ENCODE measurements at regions not wholly inside any gene's neighbourhood (a gene's known extent, or its start where the extent isn't known, plus 50 kb on each side); places are given as distances from the start of the nearest gene placed in this dataset.

DNA sequence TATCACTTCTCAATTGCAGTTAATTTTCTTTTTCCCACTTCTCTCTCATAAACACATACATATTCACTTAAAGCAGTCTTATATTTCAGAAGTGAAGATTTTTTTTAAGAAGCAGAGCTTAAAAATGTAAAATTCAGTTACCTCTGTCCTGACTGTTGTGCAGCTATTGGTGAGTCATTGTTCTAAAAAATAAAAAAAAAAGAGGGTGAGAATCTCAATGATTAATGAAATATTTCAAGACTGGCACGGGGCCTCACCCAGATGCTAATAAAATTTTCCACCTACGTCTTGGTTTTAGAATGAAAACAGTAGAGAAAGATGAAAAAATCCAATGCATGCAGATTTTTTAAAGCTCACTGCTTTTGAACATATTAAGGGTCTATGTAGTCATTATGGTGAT is 67.7 kb downstream of the RDH14 start:
- FAIRE-seq (no peak), DNase-seq (ENCODE audit: low read depth in 1 of 2, low spot score in 2 of 2) (no peak)
- Histone ChIP-seq H2AFZ (ENCODE audit: low read length) (no peak overlapping the region), H3K27me3 (replicated peaks in 1 of 4; ENCODE audit: control insufficient read depth in 3 of 4, extremely low read depth in 1 of 4, insufficient read depth in 3 of 4, low read length in 3 of 4) (no peaks in the 10 kb centered on the region), H3K79me2 (ENCODE audit: control insufficient read depth in 1 of 2, insufficient read depth in 2 of 2, low read length in 2 of 2) (no peaks in the 10 kb centered on the region), H3K27ac (ENCODE audit: low read depth, low read length) (no peak overlapping the region), H3K4ac (replicated peaks; ENCODE audit: insufficient read length, low read depth, low read length) (no peak overlapping the region), H3K23me2 (ENCODE audit: low read depth, low read length) (no peaks in the 10 kb centered on the region), H4K5ac (ENCODE audit: insufficient read length, low read depth, low read length) (no peak overlapping the region), H2BK20ac (ENCODE audit: low read length) (no peak overlapping the region), H3K9ac (replicated peaks in 1 of 4; ENCODE audit: extremely low read depth in 1 of 4, low read depth in 3 of 4, low read length in 3 of 4) (no peak overlapping the region), H2BK5ac (ENCODE audit: low read depth, low read length) (no peak overlapping the region), H3K23ac (ENCODE audit: insufficient read length) (no peak overlapping the region), H3K9me3 (ENCODE audit: insufficient read depth in 2 of 2, low read depth in 1 of 2, low read length in 1 of 2) (no peaks in the 10 kb centered on the region), H4K91ac (replicated peaks; ENCODE audit: insufficient read length, low read length) (no peak overlapping the region), H2BK15ac (ENCODE audit: low read length) (no peak overlapping the region), H3K4me1 (replicated peaks in 1 of 4; ENCODE audit: control insufficient read depth in 3 of 4, insufficient read depth in 4 of 4, low read length in 3 of 4) (no peaks in the 10 kb centered on the region), H3K18ac (ENCODE audit: extremely low read depth, low read length) (no peak overlapping the region), H2BK120ac (replicated peaks; ENCODE audit: low read depth, low read length) (no peak overlapping the region), H3K56ac (replicated peaks; ENCODE audit: insufficient read length, low read depth, low read length) (no peak overlapping the region), H3K36me3 (ENCODE audit: control insufficient read depth in 2 of 4, insufficient read depth in 4 of 4, low read length in 3 of 4) (no peaks in the 10 kb centered on the region), H3K4me3 (ENCODE audit: extremely low read depth in 1 of 4, insufficient read depth in 2 of 4, low read depth in 3 of 4, low read length in 4 of 4) (no peak overlapping the region), H2AK5ac (ENCODE audit: low read depth, low read length) (no peak overlapping the region), H3K14ac (ENCODE audit: insufficient read length) (no peak overlapping the region), H4K20me1 (replicated peaks in 1 of 2; ENCODE audit: control insufficient read depth in 1 of 2, insufficient read depth in 2 of 2, low read length in 2 of 2) (no peaks in the 10 kb centered on the region), H3K79me1 (ENCODE audit: low read depth, low read length) (no peaks in the 10 kb centered on the region), H4K8ac (ENCODE audit: extremely low read depth, insufficient read depth, low read length) (no peak overlapping the region), H3K4me2 (ENCODE audit: insufficient read depth in 1 of 2, low read depth in 2 of 2, low read length in 2 of 2) (no peak overlapping the region), H2BK12ac (ENCODE audit: low read depth, low read length) (no peak overlapping the region)
- POLR2A ChIA-PET (ENCODE audit: partially characterized antibody): no interaction called here
- CTCF ChIA-PET (ENCODE audit: partially characterized antibody): interaction anchor here (2.6 kb wide), 1 partner anchor 27 kb away, joined by 7 read pairs; no protein-coding TSS in a partner anchor
- TF ChIP-seq RXRA (IDR thresholded peaks at IDR 0.05; ENCODE audit: insufficient read depth, low read depth, low read length) (no peak), SUZ12 (IDR thresholded peaks at IDR 0.05; ENCODE audit: low read length) (no peak), KDM4A (IDR thresholded peaks at IDR 0.05; ENCODE audit: low read depth, low read length, severe bottlenecking) (no peak), CHD2 (IDR thresholded peaks at IDR 0.05; ENCODE audit: low read length) (no peak), POU5F1 (IDR thresholded peaks at IDR 0.05; ENCODE audit: low read depth, low read length) (no peak), NANOG (IDR thresholded peaks at IDR 0.05; ENCODE audit: insufficient read depth, low read depth, low read length, poor library complexity, severe bottlenecking) (no peak), POLR2AphosphoS5 (IDR thresholded peaks at IDR 0.05; ENCODE audit: low read depth, low read length) (no peak), TBP (IDR thresholded peaks at IDR 0.05; ENCODE audit: low read depth, low read length) (no peak), CBX5 (IDR thresholded peaks at IDR 0.05; ENCODE audit: low read depth, low read length) (no peak), KDM1A (IDR thresholded peaks at IDR 0.05; ENCODE audit: borderline replicate concordance, low read length) (no peak), POLR2A (IDR thresholded peaks at IDR 0.05; ENCODE audit: control extremely low read depth in 1 of 2, low read depth in 2 of 2, low read length in 2 of 2) (no peak), BRCA1 (IDR thresholded peaks at IDR 0.05; ENCODE audit: low read depth, low read length) (no peak), RBBP5 (IDR thresholded peaks at IDR 0.05; ENCODE audit: borderline replicate concordance, low read depth, low read length) (no peak), SIX5 (IDR thresholded peaks at IDR 0.05; ENCODE audit: low read depth, low read length) (no peak), SRF (IDR thresholded peaks at IDR 0.05; ENCODE audit: low read depth, low read length) (no peak), SP4 (IDR thresholded peaks at IDR 0.05; ENCODE audit: low read length) (no peak), EP300 (IDR thresholded peaks at IDR 0.05; ENCODE audit: borderline replicate concordance in 1 of 2, low read depth in 2 of 2, low read length in 2 of 2) (no peak)
- WGBS, 2 experiments (ENCODE audit: extremely low coverage in 1 of 2, insufficient coverage in 1 of 2, insufficient read length in 1 of 2, insufficient replicate concordance in 2 of 2, low coverage in 1 of 2, low lambda C conversion rate in 2 of 2, missing lambda C conversion rate in 1 of 2): 82% methylated on average over 2 of the region's 2 CpGs; no CpG with 5 or more reads in 1 of the 2 experiments
